ENCODE measurements at regions not wholly inside any gene's neighbourhood (a gene's known extent, or its start where the extent isn't known, plus 50 kb on each side); places are given as distances from the start of the nearest gene placed in this dataset.

GRCh38 chr11:69930081-69931059, 111.2 kb upstream of the FGF3 start:
- H3K4me3 Mint-ChIP-seq: no peak overlapping the region
- no peak for DNase-seq
- H3K4me1 Mint-ChIP-seq (ENCODE audit: low read depth in 2 of 2): no peaks in the 10 kb centered on the region
- ATAC-seq (replicated peaks): no peak
- H3K9me3 Mint-ChIP-seq: no peaks in the 10 kb centered on the region
- peaks cover 43 to 77% of the 10 kb centered on the region in 2 donors for H3K27me3 Mint-ChIP-seq
- no peaks in the 10 kb centered on the region for H3K36me3 Mint-ChIP-seq (ENCODE audit: insufficient read depth)
- no peak overlapping the region for H3K27ac Mint-ChIP-seq

DNA sequence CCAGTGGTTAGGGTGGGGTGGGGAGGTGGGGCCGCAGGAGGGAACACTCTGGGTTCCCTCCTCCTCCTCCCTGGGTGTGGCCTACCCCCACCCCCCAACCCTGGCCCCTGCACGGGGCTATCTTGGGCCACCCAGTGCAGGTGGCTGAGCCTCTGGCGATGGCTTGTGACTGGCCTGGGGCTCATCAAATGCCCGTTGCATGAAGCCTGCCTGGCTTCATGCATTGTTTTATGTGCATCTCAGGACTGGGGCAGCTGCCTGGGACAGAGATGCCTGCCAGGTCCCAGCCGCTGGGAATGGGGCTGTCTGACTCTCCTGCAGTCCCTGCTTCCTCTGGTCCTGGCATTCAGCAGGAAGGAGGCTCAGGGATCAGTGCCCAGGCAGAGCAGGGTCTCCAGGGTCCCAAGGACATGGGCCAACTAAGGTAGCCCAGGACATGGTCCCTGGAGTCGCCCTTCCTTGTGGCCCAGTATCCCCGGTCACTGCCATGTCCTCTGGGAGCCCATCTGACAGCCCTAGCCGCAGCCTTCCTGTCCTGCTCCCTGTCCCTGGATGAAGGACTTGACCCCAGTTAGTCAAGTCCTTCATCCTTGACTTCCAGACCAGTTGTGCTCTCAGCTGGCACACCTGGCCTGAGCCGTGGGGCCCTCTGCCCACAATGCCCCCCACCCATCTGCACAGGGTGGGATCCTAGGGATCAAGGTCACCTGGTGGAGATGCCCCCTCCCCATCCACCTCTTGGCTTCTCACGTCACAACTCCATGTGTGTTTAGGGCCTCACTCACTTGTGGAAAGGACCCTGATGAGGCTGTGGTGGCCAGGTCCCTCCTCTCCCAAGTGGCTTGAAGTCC, 112.1 kb upstream of the FGF3 start:
- no peaks in the 10 kb centered on the region for H3K4me1 Mint-ChIP-seq (ENCODE audit: low read depth in 2 of 2)
- peaks cover 33 to 68% of the 10 kb centered on the region in 2 donors for H3K27me3 Mint-ChIP-seq
- no peak overlapping the region for H3K4me3 Mint-ChIP-seq
- H3K36me3 Mint-ChIP-seq (ENCODE audit: insufficient read depth): no peaks in the 10 kb centered on the region
- DNase-seq (no peak), ATAC-seq (replicated peaks) (no peak)
- no peaks in the 10 kb centered on the region for H3K9me3 Mint-ChIP-seq
- no peak overlapping the region for H3K27ac Mint-ChIP-seq

GRCh38 chr11:69931994-69932910, 113.0 kb upstream of the FGF3 start:
- DNase-seq (no peak), ATAC-seq (replicated peaks) (no peak)
- Mint-ChIP-seq H3K27me3 (peaks cover 26 to 58% of the 10 kb centered on the region in 2 donors), H3K27ac (no peak overlapping the region), H3K9me3 (no peaks in the 10 kb centered on the region), H3K4me3 (no peak overlapping the region), H3K36me3 (ENCODE audit: insufficient read depth) (no peaks in the 10 kb centered on the region), H3K4me1 (ENCODE audit: low read depth in 2 of 2) (no peaks in the 10 kb centered on the region)

GRCh38 chr11:69934861-69935494, 115.8 kb upstream of the FGF3 start:
- ATAC-seq (replicated peaks): no peak
- H3K9me3 Mint-ChIP-seq: no peaks in the 10 kb centered on the region
- H3K27ac Mint-ChIP-seq: no peak overlapping the region
- H3K4me3 Mint-ChIP-seq: no peak overlapping the region
- no peak for DNase-seq
- H3K27me3 Mint-ChIP-seq: peaks cover 17 to 55% of the 10 kb centered on the region in 2 donors
- no peaks in the 10 kb centered on the region for H3K4me1 Mint-ChIP-seq (ENCODE audit: low read depth in 2 of 2)
- H3K36me3 Mint-ChIP-seq (ENCODE audit: insufficient read depth): no peaks in the 10 kb centered on the region

- Mint-ChIP-seq H3K27ac (no peak overlapping the region), H3K4me3 (no peak overlapping the region), H3K9me3 (no peaks in the 10 kb centered on the region), H3K36me3 (ENCODE audit: insufficient read depth) (no peaks in the 10 kb centered on the region), H3K27me3 (peaks cover 17 to 44% of the 10 kb centered on the region in 2 donors), H3K4me1 (ENCODE audit: low read depth in 2 of 2) (no peaks in the 10 kb centered on the region)
- DNase-seq: no peak
- ATAC-seq (replicated peaks): no peak
Observed at GRCh38 chr11:69935941-69936505, 116.8 kb upstream of the FGF3 start.

- DNase-seq (no peak), ATAC-seq (replicated peaks) (no peak)
- Mint-ChIP-seq H3K27ac (no peak overlapping the region), H3K9me3 (no peaks in the 10 kb centered on the region), H3K4me1 (ENCODE audit: low read depth in 2 of 2) (no peaks in the 10 kb centered on the region), H3K36me3 (ENCODE audit: insufficient read depth) (no peaks in the 10 kb centered on the region), H3K4me3 (no peak overlapping the region), H3K27me3 (peaks cover 17 to 37% of the 10 kb centered on the region in 2 donors)
Observed at GRCh38 chr11:69936771-69937170, 117.6 kb upstream of the FGF3 start.

- Mint-ChIP-seq H3K4me1 (ENCODE audit: low read depth in 2 of 2) (no peaks in the 10 kb centered on the region), H3K4me3 (no peak overlapping the region), H3K36me3 (ENCODE audit: insufficient read depth) (no peaks in the 10 kb centered on the region), H3K27me3 (peaks cover 17 to 29% of the 10 kb centered on the region in 2 donors), H3K9me3 (no peaks in the 10 kb centered on the region), H3K27ac (no peak overlapping the region)
- no peak for ATAC-seq (replicated peaks)
- no peak for DNase-seq
Observed at GRCh38 chr11:69938206-69938605, 119.0 kb upstream of the FGF3 start.

DNA sequence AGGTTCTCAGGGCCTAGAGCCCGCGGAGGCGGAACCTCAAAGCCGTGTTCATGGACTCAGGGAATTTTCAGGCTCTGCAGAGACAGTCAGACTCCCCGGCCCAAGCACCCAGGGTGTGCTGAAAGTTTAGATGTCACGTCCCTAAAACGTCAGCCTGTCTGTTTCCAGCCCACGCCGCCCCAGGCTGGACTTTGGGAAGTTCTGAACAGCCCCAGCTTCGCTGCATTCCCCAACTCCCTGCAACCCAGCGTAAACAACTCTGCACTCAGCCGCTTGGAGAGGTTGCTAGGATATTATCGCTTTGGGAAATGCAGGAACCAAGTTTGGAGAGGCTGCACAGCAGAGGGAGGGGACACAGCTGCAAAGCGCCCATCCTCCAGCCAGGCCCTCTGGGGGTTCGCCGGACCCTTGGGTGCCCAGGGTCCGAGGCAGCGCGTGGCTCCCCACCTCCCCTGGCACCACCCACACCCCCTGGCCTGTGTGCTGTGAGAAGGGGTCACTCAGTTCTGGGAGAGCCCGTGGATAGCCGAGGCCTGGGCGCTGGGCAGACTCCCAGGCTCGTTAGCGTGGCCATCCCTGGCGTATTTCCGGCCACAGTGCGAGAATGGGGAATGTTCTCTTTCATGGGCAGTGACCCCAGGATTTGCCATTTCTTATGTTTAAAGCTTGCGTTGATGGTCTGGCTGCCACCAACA, 120.5 kb upstream of the FGF3 start:
- Mint-ChIP-seq H3K9me3 (no peaks in the 10 kb centered on the region), H3K27ac (no peak overlapping the region), H3K27me3 (peaks cover 13 to 22% of the 10 kb centered on the region in 2 donors), H3K36me3 (ENCODE audit: insufficient read depth) (no peaks in the 10 kb centered on the region), H3K4me1 (ENCODE audit: low read depth in 2 of 2) (no peaks in the 10 kb centered on the region), H3K4me3 (no peak overlapping the region)
- no peak for ATAC-seq (replicated peaks)
- DNase-seq: no peak

DNA sequence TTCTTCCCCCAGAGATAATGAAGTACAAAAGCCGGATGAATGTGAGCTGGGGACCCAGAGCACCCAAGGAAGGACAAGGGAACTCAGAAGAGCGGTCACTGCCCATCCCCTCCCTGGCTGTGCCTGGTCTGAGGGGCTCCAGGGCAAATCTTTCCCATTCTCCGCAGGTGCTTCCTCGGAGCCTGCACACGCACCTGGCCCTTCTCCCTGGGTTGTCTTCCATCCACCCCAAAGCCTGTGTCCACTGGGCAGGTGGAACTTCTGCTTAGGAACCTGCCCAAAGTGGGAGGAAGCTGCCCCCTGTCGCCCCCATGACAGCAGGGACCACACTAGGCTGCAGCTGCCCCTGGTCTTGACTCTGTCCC, 121.0 kb upstream of the FGF3 start:
- no peaks in the 10 kb centered on the region for H3K9me3 Mint-ChIP-seq
- peaks cover 7 to 17% of the 10 kb centered on the region in 2 donors for H3K27me3 Mint-ChIP-seq
- H3K36me3 Mint-ChIP-seq (ENCODE audit: insufficient read depth): no peaks in the 10 kb centered on the region
- no peak overlapping the region for H3K27ac Mint-ChIP-seq
- DNase-seq (no peak), ATAC-seq (replicated peaks) (no peak)
- no peaks in the 10 kb centered on the region for H3K4me1 Mint-ChIP-seq (ENCODE audit: low read depth in 2 of 2)
- no peak overlapping the region for H3K4me3 Mint-ChIP-seq

- H3K27ac Mint-ChIP-seq: no peak overlapping the region
- H3K4me3 Mint-ChIP-seq: no peak overlapping the region
- H3K36me3 Mint-ChIP-seq (ENCODE audit: insufficient read depth): no peaks in the 10 kb centered on the region
- DNase-seq: no peak
- no peak for ATAC-seq (replicated peaks)
- H3K9me3 Mint-ChIP-seq: no peaks in the 10 kb centered on the region
- H3K4me1 Mint-ChIP-seq (ENCODE audit: low read depth in 2 of 2): no peaks in the 10 kb centered on the region
- peaks cover 7 to 16% of the 10 kb centered on the region in 2 donors for H3K27me3 Mint-ChIP-seq
Observed at GRCh38 chr11:69941546-69942332, 122.5 kb upstream of the FGF3 start.

DNA sequence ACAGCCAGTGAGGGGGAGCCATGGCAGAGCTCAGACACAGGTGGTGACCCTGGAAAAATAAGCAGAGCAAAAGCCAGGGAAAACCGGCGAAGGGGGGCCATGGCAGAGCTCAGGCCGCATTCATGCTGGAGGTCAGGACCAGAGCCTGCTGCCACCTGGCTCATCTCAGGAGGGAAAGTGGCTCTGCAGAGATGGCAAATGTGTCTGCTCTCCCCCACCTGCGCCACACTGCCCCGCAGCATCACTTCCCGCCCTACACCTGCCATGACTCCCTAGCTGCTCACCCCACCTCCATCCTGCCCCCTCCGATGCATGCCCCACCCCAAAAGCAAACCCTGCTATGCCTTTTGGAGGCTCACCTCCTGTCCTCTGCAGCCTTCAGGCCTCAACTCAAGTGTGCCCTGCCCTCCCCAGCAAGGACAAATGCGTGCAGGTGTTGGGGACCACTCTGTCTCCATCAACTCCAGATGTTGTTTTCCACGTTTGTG, 123.2 kb upstream of the FGF3 start:
- H3K9me3 Mint-ChIP-seq: no peaks in the 10 kb centered on the region
- H3K4me3 Mint-ChIP-seq: no peak overlapping the region
- H3K4me1 Mint-ChIP-seq (ENCODE audit: low read depth in 2 of 2): no peaks in the 10 kb centered on the region
- ATAC-seq (replicated peaks): no peak
- no peak for DNase-seq
- peaks cover 7 to 16% of the 10 kb centered on the region in 2 donors for H3K27me3 Mint-ChIP-seq
- no peaks in the 10 kb centered on the region for H3K36me3 Mint-ChIP-seq (ENCODE audit: insufficient read depth)
- no peak overlapping the region for H3K27ac Mint-ChIP-seq
